HEK293T (cell line): ENCODE measurements at regions not wholly inside any gene's neighbourhood (a gene's known extent, or its start where the extent isn't known, plus 50 kb on each side); places are given as distances from the start of the nearest gene placed in this dataset.

Source experiments
- FOXA1 ChIP-seq: fragments of 450-650 bp; IDR thresholded peaks from 2 replicates; pipeline ENCODE4 v1.6.1; 2016; ENCODE audit warnings: mild to moderate bottlenecking
- FOXK2 ChIP-seq: fragments of 450-650 bp; IDR thresholded peaks from 2 replicates; pipeline ENCODE4 v1.6.1; 2016; ENCODE audit warnings: mild to moderate bottlenecking
- HDGF ChIP-seq: fragments of 450-650 bp; IDR thresholded peaks from 2 replicates; pipeline ENCODE4 v1.6.1; 2017; ENCODE audit warnings: antibody characterized with exemption, borderline replicate concordance
- NFRKB ChIP-seq: fragments of 450-650 bp; IDR thresholded peaks from 2 replicates; pipeline ENCODE4 v1.6.1; 2016; ENCODE audit warnings: mild to moderate bottlenecking, moderate library complexity
- SUZ12 ChIP-seq: fragments of 450-650 bp; IDR thresholded peaks from 2 replicates; pipeline ENCODE4 v1.6.1; 2016; ENCODE audit warnings: mild to moderate bottlenecking
- TARDBP ChIP-seq: fragments of 450-650 bp; IDR thresholded peaks from 2 replicates; pipeline ENCODE4 v1.6.1; 2016

DNA sequence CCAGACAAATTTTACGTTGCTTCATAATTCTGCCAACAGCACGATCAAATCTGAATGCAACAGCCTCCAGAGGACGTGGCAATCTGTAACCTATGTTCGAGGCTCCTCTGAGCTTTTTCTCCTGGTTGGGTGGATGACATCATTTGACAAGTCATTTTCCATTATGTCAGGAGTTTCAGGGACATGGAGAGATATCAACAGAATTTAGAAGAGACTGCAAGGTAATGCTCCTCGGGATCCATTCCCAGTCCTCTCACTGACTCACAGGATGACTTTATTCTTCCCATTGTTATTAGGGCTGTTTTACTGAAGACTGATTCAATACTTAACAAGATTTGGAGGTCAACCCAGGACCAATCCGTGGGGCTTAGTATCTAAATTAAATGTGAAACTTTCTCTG, 72.5 kb upstream of the RNF152 start:
- TF ChIP-seq HDGF: no peak
- no peak for TF ChIP-seq TARDBP
- no peak for TF ChIP-seq FOXK2
- no peak for TF ChIP-seq SUZ12
- TF ChIP-seq FOXA1: no peak
- no peak for TF ChIP-seq NFRKB
